Spinal cord (tissue), 9 donors: ENCODE measurements at regions not wholly inside any gene's neighbourhood (a gene's known extent, or its start where the extent isn't known, plus 50 kb on each side); places are given as distances from the start of the nearest gene placed in this dataset.

Experiments used
- DNase-seq, 6 donors: peaks; one replicate each; pipeline versions ENCODE4 v3.0.0 to v3.0.0-alpha.2; 2013 to 2015; ENCODE audit warnings: low spot score in 6 of 6, low read depth in 4 of 6
- H3K27ac ChIP-seq: one replicate; pipeline ENCODE4 v1.5.1; 2013; ENCODE audit warnings: low read depth, low read length, control low read depth
- H3K27me3 ChIP-seq: one replicate; pipeline ENCODE4 v1.6.1; 2013; ENCODE audit warnings: low read length; ENCODE audit not compliant: control insufficient read depth, insufficient read depth
- H3K36me3 ChIP-seq: one replicate; pipeline ENCODE4 v1.6.1; 2013; ENCODE audit warnings: low read length; ENCODE audit not compliant: control insufficient read depth, insufficient read depth
- H3K4me1 ChIP-seq: one replicate; pipeline ENCODE4 v1.6.1; 2013; ENCODE audit warnings: low read length; ENCODE audit not compliant: control insufficient read depth, insufficient read depth
- H3K4me3 ChIP-seq: one replicate; pipeline ENCODE4 v1.5.1; 2013; ENCODE audit warnings: low read depth, low read length, control low read depth
- H3K9me3 ChIP-seq: one replicate; pipeline ENCODE4 v1.6.1; 2013; ENCODE audit warnings: low read length; ENCODE audit not compliant: control insufficient read depth, insufficient read depth
- WGBS: methylation state at CpG from one replicate; pipeline ENCODE4 v1.1.5; 2013; ENCODE audit warnings: missing lambda C conversion rate; ENCODE audit not compliant: insufficient coverage; 5-methylcytosine and 5-hydroxymethylcytosine counted together
- donor health status: healthy.

- Histone ChIP-seq H3K27me3 (no peaks in the 10 kb centered on the region), H3K27ac (no peak overlapping the region), H3K36me3 (no peaks in the 10 kb centered on the region), H3K4me3 (no peak overlapping the region), H3K4me1 (no peaks in the 10 kb centered on the region), H3K9me3 (no peaks in the 10 kb centered on the region)
- DNase-seq = no peak
- WGBS = no CpG with 5 or more reads among the region's 3 CpGs
Measured at GRCh38 chr3:99430348-99431134, 207.9 kb upstream of the COL8A1 start.

DNA sequence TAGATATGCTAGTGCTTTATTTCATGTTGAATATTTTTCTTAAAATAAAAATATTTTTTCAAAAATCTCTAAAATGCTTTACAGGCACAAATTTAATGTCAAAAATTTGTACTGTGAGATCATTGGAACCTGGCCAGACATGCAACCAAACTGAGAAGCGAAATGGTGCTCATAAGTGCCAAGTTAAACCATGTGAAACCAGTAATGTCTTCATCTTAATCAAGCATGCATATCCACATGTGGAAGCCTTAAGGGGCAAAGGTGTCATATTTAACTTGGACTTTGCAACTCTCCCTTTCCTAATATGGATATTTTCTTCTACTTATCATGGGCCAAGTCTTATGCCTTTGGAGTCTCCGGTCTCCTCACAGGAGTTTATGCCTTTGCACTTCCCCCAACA, 208.9 kb upstream of the COL8A1 start:
- 82% methylated on average over 1 of the region's 2 CpGs for WGBS
- H3K4me1 ChIP-seq = no peaks in the 10 kb centered on the region
- H3K4me3 ChIP-seq = no peak overlapping the region
- H3K27me3 ChIP-seq = no peaks in the 10 kb centered on the region
- DNase-seq = peak in 1 of 6 donors; percentile 7
- no peak overlapping the region for H3K27ac ChIP-seq
- no peaks in the 10 kb centered on the region for H3K36me3 ChIP-seq
- H3K9me3 ChIP-seq = no peaks in the 10 kb centered on the region

- Histone ChIP-seq H3K4me1 (no peaks in the 10 kb centered on the region), H3K36me3 (no peaks in the 10 kb centered on the region), H3K27me3 (no peaks in the 10 kb centered on the region), H3K4me3 (no peak overlapping the region), H3K9me3 (no peaks in the 10 kb centered on the region), H3K27ac (no peak overlapping the region)
- DNase-seq = no peak
- no CpG with 5 or more reads among the region's 2 CpGs for WGBS
Measured at GRCh38 chr3:99425930-99426329, 212.5 kb upstream of the COL8A1 start.

DNA sequence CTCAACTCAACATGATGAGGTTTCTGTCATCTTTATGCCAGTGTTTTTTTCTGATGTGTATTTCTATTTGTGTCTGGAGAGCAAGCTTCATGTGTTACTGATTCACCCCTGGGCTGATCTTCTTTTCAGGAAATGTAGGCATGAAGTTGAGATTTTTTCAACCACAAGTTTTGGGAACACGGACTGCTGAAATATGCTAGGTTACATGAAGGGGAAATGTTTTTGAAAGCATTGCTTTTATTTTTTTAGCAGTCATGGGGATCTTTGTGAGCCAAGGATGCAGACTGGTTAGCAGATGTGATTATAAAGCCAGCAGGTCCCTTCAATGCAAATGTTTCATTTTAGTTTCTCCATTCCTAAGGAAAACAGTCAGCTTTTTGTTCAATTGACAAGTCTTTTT, 219.3 kb upstream of the COL8A1 start:
- Histone ChIP-seq H3K4me1 (no peaks in the 10 kb centered on the region), H3K4me3 (no peak overlapping the region), H3K27ac (no peak overlapping the region), H3K9me3 (no peaks in the 10 kb centered on the region), H3K27me3 (no peaks in the 10 kb centered on the region), H3K36me3 (no peaks in the 10 kb centered on the region)
- peak in 1 of 6 donors; percentile 46 for DNase-seq
- WGBS = 71% methylated on average over 1 of the region's 1 CpG

- Histone ChIP-seq H3K9me3 (no peaks in the 10 kb centered on the region), H3K4me3 (no peak overlapping the region), H3K4me1 (no peaks in the 10 kb centered on the region), H3K36me3 (no peaks in the 10 kb centered on the region), H3K27ac (no peak overlapping the region), H3K27me3 (no peaks in the 10 kb centered on the region)
- no peak for DNase-seq
- 83% methylated on average over 1 of the region's 3 CpGs for WGBS
Measured at GRCh38 chr3:99418709-99419108, 219.7 kb upstream of the COL8A1 start.

DNA sequence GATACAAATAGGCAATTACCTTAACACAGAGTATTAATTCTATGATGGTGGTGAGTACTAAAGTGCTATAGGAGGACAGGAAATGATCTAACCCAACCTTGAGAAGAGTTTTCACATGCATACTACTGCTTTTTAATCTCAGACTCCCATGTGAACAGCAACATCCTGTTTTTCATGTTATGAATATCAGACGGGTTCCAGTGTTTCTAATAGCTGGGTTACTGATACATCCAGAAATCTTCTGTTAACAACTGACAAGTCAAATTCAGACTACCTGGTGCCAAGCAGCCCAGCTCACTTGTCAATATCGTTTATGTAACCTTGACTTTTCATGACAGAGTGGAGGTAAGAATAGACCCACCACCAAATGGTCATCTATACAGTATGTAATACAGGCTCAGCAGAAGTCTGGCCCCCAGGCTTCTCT, 220.2 kb upstream of the COL8A1 start:
- Histone ChIP-seq H3K27ac (no peak overlapping the region), H3K36me3 (no peaks in the 10 kb centered on the region), H3K4me1 (no peaks in the 10 kb centered on the region), H3K4me3 (no peak overlapping the region), H3K9me3 (no peaks in the 10 kb centered on the region), H3K27me3 (no peaks in the 10 kb centered on the region)
- no peak for DNase-seq
- WGBS = no CpG with 5 or more reads among the region's 2 CpGs

DNA sequence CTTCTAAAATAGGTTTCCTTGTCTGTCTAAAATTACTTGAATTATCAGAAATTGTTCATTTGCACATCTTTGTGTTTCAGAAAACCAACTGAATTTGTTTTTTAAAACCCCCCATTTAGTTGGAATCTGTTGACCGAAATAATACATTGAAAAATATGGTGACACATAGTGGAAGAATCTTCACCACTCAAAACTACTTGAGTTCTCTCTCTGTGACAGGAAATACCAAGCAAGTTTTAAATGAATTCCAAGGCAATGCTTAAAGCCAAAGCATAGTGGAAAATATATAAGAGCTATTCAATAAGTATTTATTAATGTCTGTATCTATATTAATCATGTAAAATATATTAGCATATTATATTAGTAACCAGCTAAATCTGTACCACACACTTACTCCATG, 224.9 kb upstream of the COL8A1 start:
- Histone ChIP-seq H3K27ac (no peak overlapping the region), H3K9me3 (no peaks in the 10 kb centered on the region), H3K4me1 (no peaks in the 10 kb centered on the region), H3K27me3 (no peaks in the 10 kb centered on the region), H3K36me3 (no peaks in the 10 kb centered on the region), H3K4me3 (no peak overlapping the region)
- no CpG with 5 or more reads among the region's 1 CpG for WGBS
- DNase-seq = no peak

GRCh38 chr3:99410789-99411311, 227.5 kb upstream of the COL8A1 start:
- Histone ChIP-seq H3K4me3 (no peak overlapping the region), H3K4me1 (no peaks in the 10 kb centered on the region), H3K27ac (no peak overlapping the region), H3K9me3 (no peaks in the 10 kb centered on the region), H3K36me3 (no peaks in the 10 kb centered on the region), H3K27me3 (no peaks in the 10 kb centered on the region)
- whole genome bisulfite sequencing = no CpG with 5 or more reads among the region's 7 CpGs
- peak in 2 of 6 donors; percentile 10 to 42 for DNase-seq

GRCh38 chr3:99409961-99410360, 228.4 kb upstream of the COL8A1 start:
- no peaks in the 10 kb centered on the region for H3K36me3 ChIP-seq
- no peak overlapping the region for H3K4me3 ChIP-seq
- no peak for DNase-seq
- no CpG with 5 or more reads among the region's 1 CpG for WGBS
- H3K27me3 ChIP-seq = no peaks in the 10 kb centered on the region
- no peaks in the 10 kb centered on the region for H3K9me3 ChIP-seq
- no peaks in the 10 kb centered on the region for H3K4me1 ChIP-seq
- no peak overlapping the region for H3K27ac ChIP-seq

GRCh38 chr3:99407257-99407656, 231.1 kb upstream of the COL8A1 start:
- no peaks in the 10 kb centered on the region for H3K4me1 ChIP-seq
- no CpG with 5 or more reads among the region's 4 CpGs for WGBS
- H3K9me3 ChIP-seq = no peaks in the 10 kb centered on the region
- H3K4me3 ChIP-seq = no peak overlapping the region
- no peaks in the 10 kb centered on the region for H3K36me3 ChIP-seq
- no peak overlapping the region for H3K27ac ChIP-seq
- H3K27me3 ChIP-seq = no peaks in the 10 kb centered on the region
- no peak for DNase-seq
